ENCODE measurements at regions not wholly inside any gene's neighbourhood (a gene's known extent, or its start where the extent isn't known, plus 50 kb on each side); places are given as distances from the start of the nearest gene placed in this dataset.

DNA sequence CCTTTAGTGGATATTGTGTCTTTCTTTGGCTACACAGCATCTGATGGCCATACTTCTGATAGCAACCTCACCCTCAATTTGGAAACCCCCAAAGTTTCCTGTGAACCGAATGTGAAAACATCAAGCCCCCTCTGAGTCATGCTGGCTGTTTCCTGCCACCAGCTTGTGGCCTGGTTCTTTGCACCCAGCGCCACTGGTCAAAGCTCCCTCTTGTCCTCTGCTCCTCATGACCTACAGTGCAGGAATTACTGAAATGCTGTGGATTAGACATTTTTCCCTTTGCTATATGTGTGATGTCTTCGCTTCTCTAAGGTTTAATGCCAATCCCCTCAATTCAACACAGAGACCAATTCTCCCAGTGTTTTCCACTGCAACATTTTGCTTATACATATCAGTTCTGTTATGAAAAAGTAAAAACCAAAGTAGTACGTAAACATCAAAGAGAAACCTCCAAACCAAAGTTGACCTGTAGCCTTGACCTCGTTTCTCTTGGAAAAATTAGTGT, 224.0 kb upstream of the TENM3 start:
- Mint-ChIP-seq H3K27ac (no peak overlapping the region), H3K27me3 (ENCODE audit: low read depth in 3 of 3) (no peaks in the 10 kb centered on the region), H3K9me3 (peaks cover 0 to 7% (median 3%) of the 10 kb centered on the region in 7 donors), H3K4me3 (no peak overlapping the region), H3K4me1 (no peaks in the 10 kb centered on the region), H3K36me3 (no peaks in the 10 kb centered on the region)
- Histone ChIP-seq H3K36me3 (replicated peaks in 1 of 2; ENCODE audit: control insufficient read depth in 1 of 2, insufficient read depth in 2 of 2, low read length in 2 of 2) (no peaks in the 10 kb centered on the region), H3K9me3 (replicated peaks in 1 of 2; ENCODE audit: control insufficient read depth in 1 of 2, insufficient read depth in 1 of 2, low read length in 2 of 2) (peaks cover 0 to 4% of the 10 kb centered on the region in 2 donors), H3K4me2 (replicated peaks; ENCODE audit: extremely low read depth, low read length, poor library complexity, severe bottlenecking) (no peak overlapping the region), H3K4me1 (ENCODE audit: control insufficient read depth in 1 of 2, insufficient read depth in 2 of 2, low read length in 2 of 2) (no peaks in the 10 kb centered on the region), H3K4me3 (replicated peaks in 1 of 3; ENCODE audit: low read depth in 2 of 3, low read length in 3 of 3) (no peak overlapping the region), H3K27ac (ENCODE audit: low read depth in 1 of 2, low read length in 2 of 2) (no peak overlapping the region), H4K20me1 (ENCODE audit: insufficient read depth, low read length) (no peaks in the 10 kb centered on the region), H3K79me2 (ENCODE audit: insufficient read depth, low read length) (no peaks in the 10 kb centered on the region), H2AFZ (ENCODE audit: insufficient read depth, low read depth, low read length, poor library complexity, severe bottlenecking) (no peak overlapping the region), H3K27me3 (ENCODE audit: control insufficient read depth in 2 of 2, insufficient read depth in 2 of 2, low read length in 2 of 2) (no peaks in the 10 kb centered on the region), H3K9ac (ENCODE audit: insufficient read depth, low read length, poor library complexity, severe bottlenecking) (no peak overlapping the region)
- DNase-seq, result no peak
- intact Hi-C loops (cut with micrococcal nuclease), result no loop called here
- no CpG with 5 or more reads among the region's 5 CpGs for WGBS (ENCODE audit: insufficient coverage)
- TF ChIP-seq, protein P1, sequence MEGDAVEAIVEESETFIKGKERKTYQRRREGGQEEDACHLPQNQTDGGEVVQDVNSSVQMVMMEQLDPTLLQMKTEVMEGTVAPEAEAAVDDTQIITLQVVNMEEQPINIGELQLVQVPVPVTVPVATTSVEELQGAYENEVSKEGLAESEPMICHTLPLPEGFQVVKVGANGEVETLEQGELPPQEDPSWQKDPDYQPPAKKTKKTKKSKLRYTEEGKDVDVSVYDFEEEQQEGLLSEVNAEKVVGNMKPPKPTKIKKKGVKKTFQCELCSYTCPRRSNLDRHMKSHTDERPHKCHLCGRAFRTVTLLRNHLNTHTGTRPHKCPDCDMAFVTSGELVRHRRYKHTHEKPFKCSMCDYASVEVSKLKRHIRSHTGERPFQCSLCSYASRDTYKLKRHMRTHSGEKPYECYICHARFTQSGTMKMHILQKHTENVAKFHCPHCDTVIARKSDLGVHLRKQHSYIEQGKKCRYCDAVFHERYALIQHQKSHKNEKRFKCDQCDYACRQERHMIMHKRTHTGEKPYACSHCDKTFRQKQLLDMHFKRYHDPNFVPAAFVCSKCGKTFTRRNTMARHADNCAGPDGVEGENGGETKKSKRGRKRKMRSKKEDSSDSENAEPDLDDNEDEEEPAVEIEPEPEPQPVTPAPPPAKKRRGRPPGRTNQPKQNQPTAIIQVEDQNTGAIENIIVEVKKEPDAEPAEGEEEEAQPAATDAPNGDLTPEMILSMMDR (IDR thresholded peaks at IDR 0.05), result no peak

DNA sequence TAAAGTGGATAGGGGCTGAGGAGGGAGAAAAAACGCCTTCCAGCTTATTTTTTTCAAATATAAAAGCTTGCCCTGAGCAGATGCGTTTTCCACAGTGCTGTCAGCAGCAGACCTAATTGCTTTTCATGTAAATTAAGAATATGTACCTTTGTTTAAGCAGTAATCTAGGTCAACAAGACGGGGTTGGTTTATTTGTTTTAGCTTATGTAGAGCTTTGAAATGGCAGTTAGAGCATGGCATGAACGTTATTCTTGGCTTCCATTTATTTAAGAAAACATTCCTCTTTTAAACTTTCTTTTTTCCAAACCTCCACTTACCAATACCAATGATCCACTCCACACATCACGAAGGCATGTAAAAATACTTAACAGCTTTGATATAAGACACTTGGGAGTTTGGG, 220.3 kb upstream of the TENM3 start:
- H3K4me1 ChIP-seq (ENCODE audit: control insufficient read depth in 1 of 2, insufficient read depth in 2 of 2, low read length in 2 of 2), result no peaks in the 10 kb centered on the region
- no peaks in the 10 kb centered on the region for H3K36me3 ChIP-seq (replicated peaks in 1 of 2; ENCODE audit: control insufficient read depth in 1 of 2, insufficient read depth in 2 of 2, low read length in 2 of 2)
- peaks cover 0 to 15% (median 8%) of the 10 kb centered on the region in 7 donors for H3K9me3 Mint-ChIP-seq
- H2AFZ ChIP-seq (ENCODE audit: insufficient read depth, low read depth, low read length, poor library complexity, severe bottlenecking), result no peak overlapping the region
- TF ChIP-seq, protein P1 (IDR thresholded peaks at IDR 0.05), result no peak
- intact Hi-C loops (cut with micrococcal nuclease), result no loop called here
- H3K4me3 ChIP-seq (replicated peaks in 1 of 3; ENCODE audit: low read depth in 2 of 3, low read length in 3 of 3), result no peak overlapping the region
- H3K27ac Mint-ChIP-seq, result no peak overlapping the region
- no peaks in the 10 kb centered on the region for H4K20me1 ChIP-seq (ENCODE audit: insufficient read depth, low read length)
- H3K27ac ChIP-seq (ENCODE audit: low read depth in 1 of 2, low read length in 2 of 2), result no peak overlapping the region
- peaks cover 0 to 4% of the 10 kb centered on the region in 2 donors for H3K9me3 ChIP-seq (replicated peaks in 1 of 2; ENCODE audit: control insufficient read depth in 1 of 2, insufficient read depth in 1 of 2, low read length in 2 of 2)
- no CpG with 5 or more reads among the region's 5 CpGs for WGBS (ENCODE audit: insufficient coverage)
- H3K9ac ChIP-seq (ENCODE audit: insufficient read depth, low read length, poor library complexity, severe bottlenecking), result no peak overlapping the region
- H3K4me3 Mint-ChIP-seq, result no peak overlapping the region
- H3K27me3 ChIP-seq (ENCODE audit: control insufficient read depth in 2 of 2, insufficient read depth in 2 of 2, low read length in 2 of 2), result no peaks in the 10 kb centered on the region
- no peak for DNase-seq
- H3K79me2 ChIP-seq (ENCODE audit: insufficient read depth, low read length), result no peaks in the 10 kb centered on the region
- H3K27me3 Mint-ChIP-seq (ENCODE audit: low read depth in 3 of 3), result no peaks in the 10 kb centered on the region
- no peak overlapping the region for H3K4me2 ChIP-seq (replicated peaks; ENCODE audit: extremely low read depth, low read length, poor library complexity, severe bottlenecking)
- H3K4me1 Mint-ChIP-seq, result no peaks in the 10 kb centered on the region
- no peaks in the 10 kb centered on the region for H3K36me3 Mint-ChIP-seq

All from CD14-positive monocyte (primary cell).